A673 (cell line): ENCODE measurements at regions not wholly inside any gene's neighbourhood (a gene's known extent, or its start where the extent isn't known, plus 50 kb on each side); places are given as distances from the start of the nearest gene placed in this dataset.

ENCODE experiments used
- BruUV-seq: library from RNA; stranded (reverse); fragments of 400-500 nt; replicated peaks from 2 replicates; lab custom pipeline; 2021; lab: Mats Ljungman, UMichigan
- CTCF ChIA-PET: fragments of 300-600 bp; sonication (Branson Sonifier 250); formaldehyde crosslinking; loops from one replicate; lab custom pipeline; 2022; ENCODE audit warnings: antibody characterized with exemption; lab: Charles Lee
- POLR2A ChIA-PET: fragments of 300-600 bp; sonication (Branson Sonifier 250); formaldehyde crosslinking; loops from one replicate; lab custom pipeline; 2022; ENCODE audit warnings: antibody characterized with exemption; ENCODE audit not compliant: low non-redundant PET; lab: Charles Lee
- DNase-seq: peaks from one replicate; pipeline ENCODE4 v3.0.0-alpha.2; 2015; ENCODE audit warnings: low spot score
- H3K27ac ChIP-seq: fragments of 200-600 bp; sonication (generic); 2 replicates; pipeline ENCODE4 v1.5.1; 2016; ENCODE audit warnings: mixed run types, low read depth, mild to moderate bottlenecking, mixed read lengths, antibody characterized with exemption, low read length; ENCODE audit not compliant: poor library complexity, severe bottlenecking
- H3K27me3 ChIP-seq: fragments of 200-600 bp; sonication (generic); replicated peaks from 2 replicates; pipeline ENCODE4 v1.6.1; 2017; ENCODE audit warnings: mixed run types, low read depth, mild to moderate bottlenecking, mixed read lengths, antibody characterized with exemption, low read length; ENCODE audit not compliant: insufficient read depth, poor library complexity
- H3K36me3 ChIP-seq: fragments of 200-600 bp; sonication (generic); 2 replicates; pipeline ENCODE4 v1.6.1; 2016; ENCODE audit warnings: mixed run types, mild to moderate bottlenecking, mixed read lengths, antibody characterized with exemption, low read length; ENCODE audit not compliant: insufficient read depth, poor library complexity, severe bottlenecking
- H3K4me1 ChIP-seq: fragments of 200-600 bp; sonication (generic); 2 replicates; pipeline ENCODE4 v1.6.1; 2017; ENCODE audit warnings: mixed run types, mild to moderate bottlenecking, mixed read lengths, antibody characterized with exemption, low read length; ENCODE audit not compliant: insufficient read depth, poor library complexity, severe bottlenecking
- H3K4me3 ChIP-seq: fragments of 200-600 bp; sonication (generic); 2 replicates; pipeline ENCODE4 v1.5.1; 2016; ENCODE audit warnings: low read depth, mixed run types, mild to moderate bottlenecking, mixed read lengths, low read length; ENCODE audit not compliant: poor library complexity, severe bottlenecking
- H3K9me3 ChIP-seq: fragments of 200-600 bp; sonication (generic); 2 replicates; pipeline ENCODE4 v1.6.1; 2016; ENCODE audit warnings: mixed run types, low read depth, mild to moderate bottlenecking, mixed read lengths, antibody characterized with exemption, low read length; ENCODE audit not compliant: poor library complexity, severe bottlenecking
- EZH2 ChIP-seq: fragments of 200-600 bp; sonication (generic); IDR thresholded peaks from 2 replicates; pipeline ENCODE4 v1.6.1; 2017; ENCODE audit warnings: borderline replicate concordance, low read depth, mild to moderate bottlenecking, mixed read lengths, antibody characterized with exemption, low read length; ENCODE audit not compliant: poor library complexity, severe bottlenecking
- intact Hi-C: fragments of 100-400 bp; cut with micrococcal nuclease; formaldehyde crosslinking; loops from one replicate; pipeline ENCODE4 v1.10.0; 2022; ENCODE audit not compliant: unreplicated experiment
- TF ChIP-seq, protein P1 (sequence below): fragments of 300-800, 200-600 bp; sonication (generic); conservative IDR thresholded peaks from 2 replicates; pipeline ENCODE4 v1.5.1; 2017; ENCODE audit warnings: low read depth, mild to moderate bottlenecking, antibody characterized with exemption, low read length, moderate library complexity, mixed read lengths

DNA sequence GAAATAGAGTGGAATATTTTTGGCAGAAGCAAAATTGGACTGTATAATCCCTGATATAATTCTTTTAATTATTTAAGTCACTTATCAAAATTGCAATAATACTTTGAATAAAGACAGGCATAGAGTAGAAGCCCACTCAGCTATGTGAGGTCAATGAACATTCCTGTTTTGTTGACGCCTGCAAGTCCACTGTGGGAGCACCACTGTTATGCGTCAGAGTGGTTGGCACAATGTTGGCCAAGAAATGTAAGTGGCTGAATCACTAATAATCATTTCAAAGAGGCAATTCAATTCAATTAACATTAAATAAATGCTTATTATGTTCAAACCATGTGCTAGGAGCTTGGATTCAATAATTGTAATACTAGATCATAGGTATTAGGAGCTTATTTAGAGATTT, 221.0 kb downstream of the SPCS3 start:
- POLR2A ChIA-PET: no interaction called here
- DNase-seq: no peak
- intact Hi-C loops: no loop called here

DNA sequence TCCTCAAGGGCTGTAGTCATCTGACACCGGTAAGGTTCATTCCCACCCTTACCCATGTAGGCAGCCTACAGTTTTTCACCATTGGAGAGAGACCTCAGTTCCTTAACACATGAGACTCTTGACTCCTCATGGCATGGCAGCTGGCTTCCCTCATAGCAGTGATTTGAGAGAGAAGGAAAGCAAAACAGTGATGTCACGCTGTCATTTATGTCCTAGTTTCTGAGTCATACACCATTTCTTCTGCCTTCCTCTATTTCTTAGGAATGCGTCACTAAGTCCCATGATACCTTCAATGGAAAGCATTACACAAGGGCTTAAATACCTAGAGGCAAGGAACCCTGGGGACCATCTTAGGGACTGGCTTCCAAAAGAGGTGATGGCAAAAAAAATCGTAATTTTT, 226.1 kb downstream of the SPCS3 start:
- no peak overlapping the region for H3K4me3 ChIP-seq
- no peaks in the 10 kb centered on the region for H3K4me1 ChIP-seq
- H3K27me3 ChIP-seq: peaks cover 76% of the 10 kb centered on the region
- ChIA-PET CTCF (no interaction called here), POLR2A (interaction anchor here (0.7 kb wide), 1 partner anchor 155 kb away, joined by 3 read pairs; no protein-coding TSS in a partner anchor)
- TF ChIP-seq, protein P1, sequence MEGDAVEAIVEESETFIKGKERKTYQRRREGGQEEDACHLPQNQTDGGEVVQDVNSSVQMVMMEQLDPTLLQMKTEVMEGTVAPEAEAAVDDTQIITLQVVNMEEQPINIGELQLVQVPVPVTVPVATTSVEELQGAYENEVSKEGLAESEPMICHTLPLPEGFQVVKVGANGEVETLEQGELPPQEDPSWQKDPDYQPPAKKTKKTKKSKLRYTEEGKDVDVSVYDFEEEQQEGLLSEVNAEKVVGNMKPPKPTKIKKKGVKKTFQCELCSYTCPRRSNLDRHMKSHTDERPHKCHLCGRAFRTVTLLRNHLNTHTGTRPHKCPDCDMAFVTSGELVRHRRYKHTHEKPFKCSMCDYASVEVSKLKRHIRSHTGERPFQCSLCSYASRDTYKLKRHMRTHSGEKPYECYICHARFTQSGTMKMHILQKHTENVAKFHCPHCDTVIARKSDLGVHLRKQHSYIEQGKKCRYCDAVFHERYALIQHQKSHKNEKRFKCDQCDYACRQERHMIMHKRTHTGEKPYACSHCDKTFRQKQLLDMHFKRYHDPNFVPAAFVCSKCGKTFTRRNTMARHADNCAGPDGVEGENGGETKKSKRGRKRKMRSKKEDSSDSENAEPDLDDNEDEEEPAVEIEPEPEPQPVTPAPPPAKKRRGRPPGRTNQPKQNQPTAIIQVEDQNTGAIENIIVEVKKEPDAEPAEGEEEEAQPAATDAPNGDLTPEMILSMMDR: no peak
- TF ChIP-seq EZH2: no peak
- intact Hi-C loops: no loop called here
- no peak for DNase-seq
- BruUV-seq: no TSS peak
- no peak overlapping the region for H3K27ac ChIP-seq
- H3K9me3 ChIP-seq: no peaks in the 10 kb centered on the region
- no peaks in the 10 kb centered on the region for H3K36me3 ChIP-seq

More for the DNA sequence above, 221.0 kb downstream of the SPCS3 start:
- H3K36me3 ChIP-seq: no peaks in the 10 kb centered on the region
- peaks cover 31% of the 10 kb centered on the region for H3K27me3 ChIP-seq
- H3K4me1 ChIP-seq: no peaks in the 10 kb centered on the region
- no peaks in the 10 kb centered on the region for H3K9me3 ChIP-seq
- H3K27ac ChIP-seq: no peak overlapping the region
- CTCF ChIA-PET: no interaction called here
- TF ChIP-seq, protein P1: no peak
- no peak for TF ChIP-seq EZH2
- BruUV-seq: no TSS peak
- H3K4me3 ChIP-seq: no peak overlapping the region

DNA sequence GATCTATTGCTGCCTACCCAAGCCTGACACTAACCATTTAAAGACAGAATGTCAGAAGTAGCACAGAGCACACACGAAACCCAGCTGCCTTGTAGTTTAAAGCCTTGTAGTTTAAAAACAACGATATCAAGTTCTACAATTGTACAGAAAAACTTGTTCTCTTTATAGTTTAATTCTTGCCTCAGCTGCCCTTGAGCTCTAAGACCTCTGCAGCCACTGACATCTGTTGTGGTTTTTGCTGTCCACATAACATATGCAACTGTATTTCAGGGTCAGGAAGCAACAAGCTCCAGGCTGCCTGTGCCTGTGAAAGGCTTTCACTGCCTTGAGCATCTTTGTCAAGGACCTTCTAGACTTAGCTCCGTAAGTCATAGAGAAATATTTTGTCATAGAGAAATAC, 227.2 kb downstream of the SPCS3 start:
- intact Hi-C loops: no loop called here

More for the DNA sequence above, 227.2 kb downstream of the SPCS3 start:
- no peak for TF ChIP-seq EZH2
- TF ChIP-seq, protein P1: no peak
- H3K9me3 ChIP-seq: no peaks in the 10 kb centered on the region
- peaks cover 82% of the 10 kb centered on the region for H3K27me3 ChIP-seq
- ChIA-PET POLR2A (no interaction called here), CTCF (no interaction called here)
- no peak overlapping the region for H3K4me3 ChIP-seq
- no peak for DNase-seq
- H3K4me1 ChIP-seq: no peaks in the 10 kb centered on the region
- BruUV-seq: no TSS peak
- H3K27ac ChIP-seq: no peak overlapping the region
- H3K36me3 ChIP-seq: no peaks in the 10 kb centered on the region
